NCI-H526 treated with DMSO at 0.1 percent for 48 hours (cell line): ENCODE measurements at regions not wholly inside any gene's neighbourhood (a gene's known extent, or its start where the extent isn't known, plus 50 kb on each side); places are given as distances from the start of the nearest gene placed in this dataset.
A peak's percentile ranks its signal among the peaks of the same experiment; 100 is the strongest.
"Not testable (repeated sequence)": the region's sequence is repeated elsewhere in the genome, so short reads cannot be mapped to it uniquely, and the experiment has no call there.

ENCODE experiments used
- DNase-seq: peaks from one replicate; lab custom pipeline; 2025; lab: John Stamatoyannopoulos, UW

DNA sequence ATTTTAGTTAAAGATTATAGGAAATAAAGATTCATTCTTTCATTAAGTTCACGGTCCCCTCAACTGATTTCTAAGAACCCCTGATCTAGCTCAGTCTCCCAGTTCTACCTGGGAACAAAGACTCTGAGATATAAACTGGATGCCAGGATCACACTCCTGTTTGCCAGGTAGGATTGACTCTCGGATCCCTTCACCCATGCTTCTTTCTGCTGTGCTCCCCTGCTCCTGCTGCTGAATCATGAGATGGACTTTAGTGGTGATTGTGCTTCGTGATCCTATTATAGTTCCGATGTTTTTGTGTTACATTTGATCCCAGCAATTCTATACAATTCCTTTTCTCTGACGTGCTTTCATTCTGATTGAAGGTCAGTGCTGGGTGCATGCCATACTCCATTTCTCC lies 733.1 kb upstream of the TPTE start:
- not testable (repeated sequence) for DNase-seq

DNA sequence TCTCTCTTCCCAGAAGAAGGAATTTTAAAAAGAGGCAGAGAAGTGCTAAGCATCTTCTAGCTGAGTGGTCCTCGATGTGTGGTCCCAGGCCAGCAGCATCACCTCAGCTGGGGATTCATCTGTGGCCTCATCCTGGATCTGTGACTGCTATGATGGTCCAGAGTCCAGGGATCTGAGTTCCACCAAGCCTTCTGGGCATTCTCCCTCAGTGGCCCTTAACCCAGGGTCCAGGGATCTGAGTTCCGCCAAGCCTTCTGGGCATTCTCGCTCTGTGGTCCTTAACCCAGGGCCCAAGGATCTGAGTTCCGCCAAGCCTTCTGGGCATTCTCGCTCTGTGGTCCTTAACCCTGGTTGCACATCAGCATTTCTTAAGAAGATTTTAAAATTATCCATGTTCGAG lies 731.0 kb upstream of the TPTE start:
- DNase-seq, result not testable (repeated sequence)

GRCh38 chr21:9791453-9791852 lies 729.9 kb upstream of the TPTE start:
- not testable (repeated sequence) for DNase-seq

- not testable (repeated sequence) for DNase-seq
Observed at GRCh38 chr21:9795291-9795690, 726.1 kb upstream of the TPTE start.

DNA sequence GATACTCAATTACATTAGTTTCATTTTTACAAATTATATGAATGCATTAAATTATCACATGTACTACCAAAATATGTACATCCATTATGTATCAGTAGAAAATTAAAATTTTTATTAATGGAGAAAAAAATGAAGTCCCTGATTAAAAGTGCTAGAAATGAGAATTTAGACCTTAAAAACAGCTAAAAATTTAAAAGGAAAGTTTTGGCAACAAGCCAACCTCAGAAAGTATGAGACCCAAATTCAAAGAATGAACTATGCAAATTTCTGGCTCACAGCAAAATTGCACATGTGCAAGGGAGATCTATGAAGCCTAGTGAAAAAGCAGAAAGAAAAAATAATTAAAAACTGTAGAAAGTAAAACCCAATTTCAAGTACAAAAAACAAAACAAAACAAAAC lies 725.1 kb upstream of the TPTE start:
- DNase-seq, result not testable (repeated sequence)

DNA sequence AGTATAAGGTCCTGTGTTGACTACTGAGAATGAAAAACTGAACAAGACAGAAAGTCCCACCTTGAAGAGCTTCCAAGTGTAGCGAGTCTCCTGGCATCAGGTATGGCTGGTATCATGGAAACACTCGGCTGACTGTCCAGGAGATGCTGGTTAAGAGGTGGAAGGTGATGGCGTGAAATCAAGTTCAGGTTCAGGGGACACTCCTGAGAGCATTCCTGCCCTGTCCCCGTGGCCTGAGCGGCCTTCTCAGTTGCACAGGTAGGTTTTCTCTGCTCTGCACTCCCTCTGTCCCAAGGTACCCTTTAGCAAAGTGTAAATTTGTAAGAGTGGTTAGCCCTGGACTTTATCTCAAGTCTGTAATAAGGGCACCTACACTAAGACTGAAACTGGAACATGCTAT lies 713.7 kb upstream of the TPTE start:
- DNase-seq, result not testable (repeated sequence)

GRCh38 chr21:9811223-9812004 lies 710.0 kb upstream of the TPTE start:
- not testable (repeated sequence) for DNase-seq

- not testable (repeated sequence) for DNase-seq
Observed at GRCh38 chr21:9812507-9812906, 708.9 kb upstream of the TPTE start.

GRCh38 chr21:9813894-9814814 lies 707.2 kb upstream of the TPTE start:
- DNase-seq, result not testable (repeated sequence)

GRCh38 chr21:9815181-9815789 lies 706.1 kb upstream of the TPTE start:
- not testable (repeated sequence) for DNase-seq

DNA sequence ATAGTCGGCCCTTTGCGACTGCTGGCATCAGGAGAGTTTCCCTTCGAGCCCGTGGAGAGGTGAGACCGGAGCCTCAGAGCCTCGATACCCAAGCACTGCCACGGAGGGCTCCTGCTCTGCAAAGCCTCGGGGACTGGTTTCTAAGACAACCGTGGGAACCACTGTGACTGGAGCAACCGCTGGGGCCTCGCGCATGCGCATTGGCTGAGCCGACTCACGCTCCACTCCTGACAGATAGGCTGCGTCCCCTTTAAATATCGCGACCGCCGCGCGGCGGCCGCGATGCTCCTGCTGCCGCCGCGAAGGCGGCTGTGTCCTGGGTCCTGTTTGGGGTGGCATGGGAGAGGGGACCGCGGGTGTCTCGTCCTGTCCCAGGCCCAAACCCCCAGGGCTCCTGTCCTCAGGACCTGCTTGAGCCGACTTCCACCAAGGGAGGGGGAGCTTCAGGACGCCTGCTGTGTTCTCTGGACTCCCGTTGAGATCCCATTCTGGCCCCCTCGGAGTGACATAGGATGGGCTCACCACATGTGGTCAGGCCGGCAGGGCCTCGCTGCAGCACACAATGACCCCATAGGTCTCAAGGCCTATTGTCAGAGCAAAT lies 704.5 kb upstream of the TPTE start:
- DNase-seq, result peak; percentile 48

- not testable (repeated sequence) for DNase-seq
Observed at GRCh38 chr21:9817841-9818441, 703.4 kb upstream of the TPTE start.

DNA sequence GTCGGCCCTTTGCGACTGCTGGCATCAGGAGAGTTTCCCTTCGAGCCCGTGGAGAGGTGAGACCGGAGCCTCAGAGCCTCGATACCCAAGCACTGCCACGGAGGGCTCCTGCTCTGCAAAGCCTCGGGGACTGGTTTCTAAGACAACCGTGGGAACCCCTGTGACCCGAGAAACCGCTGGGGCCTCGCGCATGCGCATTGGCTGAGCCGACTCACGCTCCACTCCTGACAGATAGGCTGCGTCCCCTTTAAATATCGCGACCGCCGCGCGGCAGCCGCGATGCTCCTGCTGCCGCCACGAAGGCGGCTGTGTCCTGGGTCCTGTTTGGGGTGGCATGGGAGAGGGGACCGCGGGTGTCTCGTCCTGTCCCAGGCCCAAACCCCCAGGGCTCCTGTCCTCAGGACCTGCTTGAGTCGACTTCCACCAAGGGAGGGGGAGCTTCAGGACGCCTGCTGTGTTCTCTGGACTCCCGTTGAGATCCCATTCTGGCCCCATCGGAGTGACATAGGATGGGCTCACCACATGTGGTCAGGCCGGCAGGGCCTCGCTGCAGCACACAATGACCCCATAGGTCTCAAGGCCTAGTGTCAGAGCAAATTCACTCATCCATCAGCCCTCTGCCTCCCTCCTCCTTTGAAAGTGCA lies 701.7 kb upstream of the TPTE start:
- not testable (repeated sequence) for DNase-seq

GRCh38 chr21:9820579-9820978 lies 700.8 kb upstream of the TPTE start:
- not testable (repeated sequence) for DNase-seq

DNA sequence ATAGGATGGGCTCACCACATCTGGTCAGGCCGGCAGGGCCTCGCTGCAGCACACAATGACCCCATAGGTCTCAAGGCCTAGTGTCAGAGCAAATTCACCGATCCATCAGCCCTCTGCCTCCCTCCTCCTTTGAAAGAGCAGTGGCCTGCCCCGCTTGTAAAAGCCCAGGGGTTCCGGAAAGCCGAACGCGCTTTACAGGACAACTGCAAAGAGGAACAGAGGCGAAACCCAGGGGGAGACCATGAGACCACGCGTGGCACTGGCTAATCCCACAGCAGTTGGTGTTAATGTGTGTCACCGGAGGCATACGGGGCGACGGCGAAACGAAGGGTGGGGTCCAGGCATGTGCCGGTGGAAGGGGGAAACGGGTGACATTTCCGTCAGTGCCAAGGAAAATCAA lies 699.9 kb upstream of the TPTE start:
- not testable (repeated sequence) for DNase-seq

DNA sequence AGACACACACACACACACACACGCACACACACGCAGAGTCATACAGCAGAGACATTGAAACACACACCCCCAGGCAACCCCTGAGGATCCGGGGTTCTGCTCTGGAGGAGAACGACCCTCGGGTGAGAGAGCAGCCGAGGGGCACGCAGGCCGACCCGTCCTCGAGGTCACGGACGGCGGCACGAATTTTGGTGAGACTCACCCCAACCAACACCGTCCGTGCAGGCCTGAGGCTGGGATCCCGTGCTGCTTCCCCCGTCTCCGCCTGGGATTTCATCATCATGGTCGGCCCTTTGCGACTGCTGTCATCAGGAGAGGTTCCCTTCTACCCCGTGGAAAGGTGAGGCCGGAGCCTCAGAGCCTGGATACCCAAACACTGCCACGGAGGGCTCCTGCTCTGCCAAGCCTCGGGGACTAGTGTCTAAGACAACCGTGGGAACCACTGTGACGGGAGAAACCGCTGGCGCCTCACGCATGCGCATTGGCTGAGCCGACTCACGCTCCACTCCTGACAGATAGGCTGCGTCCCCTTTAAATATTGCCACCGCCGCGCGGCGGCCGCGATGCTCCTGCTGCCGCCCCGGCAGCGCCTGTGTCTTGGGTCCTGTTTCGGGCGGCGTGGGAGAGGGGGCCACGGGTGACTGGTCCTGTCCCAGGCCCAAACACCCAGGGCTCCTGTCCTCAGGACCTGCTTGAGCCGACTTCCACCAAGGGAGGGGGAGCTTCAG lies 699.1 kb upstream of the TPTE start:
- not testable (repeated sequence) for DNase-seq

DNA sequence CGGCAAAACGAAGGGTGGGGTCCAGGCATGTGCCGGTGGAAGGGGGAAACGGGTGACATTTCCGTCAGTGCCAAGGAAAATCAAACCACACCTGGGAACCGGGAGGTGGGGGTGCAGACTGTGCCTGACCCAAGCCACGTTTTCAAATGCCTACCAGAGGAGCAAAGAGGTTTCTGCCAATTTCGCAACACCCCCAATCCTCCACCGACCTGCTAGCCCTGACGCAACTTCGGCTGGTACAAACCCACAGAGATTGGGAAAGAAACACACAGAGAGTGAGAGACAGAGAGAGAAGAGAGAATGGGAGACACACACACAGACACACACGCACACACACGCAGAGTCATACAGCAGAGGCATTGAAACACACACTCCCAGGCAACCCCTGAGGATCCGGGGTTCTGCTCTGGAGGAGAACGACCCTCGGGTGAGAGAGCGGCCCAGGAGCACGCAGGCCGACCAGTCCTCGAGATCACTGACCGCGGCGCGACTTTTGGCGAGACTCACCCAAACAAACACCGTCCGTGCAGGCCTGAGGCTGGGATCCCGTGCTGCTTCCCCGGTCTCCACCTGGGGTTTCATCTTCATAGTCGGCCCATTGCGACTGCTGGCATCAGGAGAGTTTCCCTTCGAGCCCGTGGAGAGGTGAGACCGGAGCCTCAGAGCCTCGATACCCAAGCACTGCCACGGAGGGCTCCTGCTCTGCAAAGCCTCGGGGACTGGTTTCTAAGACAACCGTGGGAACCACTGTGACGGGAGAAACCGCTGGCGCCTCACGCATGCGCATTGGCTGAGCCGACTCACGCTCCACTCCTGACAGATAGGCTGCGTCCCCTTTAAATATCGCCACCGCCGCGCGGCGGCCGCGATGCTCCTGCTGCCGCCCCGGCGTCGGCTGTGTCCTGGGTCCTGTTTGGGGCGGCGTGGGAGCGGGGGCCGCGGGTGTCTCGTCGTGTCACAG lies 697.9 kb upstream of the TPTE start:
- not testable (repeated sequence) for DNase-seq

DNA sequence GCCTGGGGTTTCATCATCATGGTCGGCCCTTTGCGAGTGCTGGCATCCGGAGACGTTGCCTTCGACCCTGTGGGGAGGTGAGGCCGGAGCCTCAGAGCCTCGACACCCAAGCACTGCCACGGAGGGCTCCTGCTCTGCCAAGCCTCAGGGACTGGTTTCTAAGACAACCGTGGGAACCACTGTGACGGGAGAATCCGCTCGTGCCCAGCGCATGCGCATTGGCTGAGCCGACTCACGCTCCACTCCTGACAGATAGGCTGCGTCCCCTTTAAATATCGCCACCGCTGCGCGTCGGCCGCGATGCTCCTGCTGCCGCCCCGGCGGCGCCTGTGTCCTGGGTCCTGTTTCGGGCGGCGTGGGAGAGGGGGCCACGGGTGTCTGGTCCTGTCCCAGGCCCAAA lies 690.6 kb upstream of the TPTE start:
- DNase-seq, result not testable (repeated sequence)

DNA sequence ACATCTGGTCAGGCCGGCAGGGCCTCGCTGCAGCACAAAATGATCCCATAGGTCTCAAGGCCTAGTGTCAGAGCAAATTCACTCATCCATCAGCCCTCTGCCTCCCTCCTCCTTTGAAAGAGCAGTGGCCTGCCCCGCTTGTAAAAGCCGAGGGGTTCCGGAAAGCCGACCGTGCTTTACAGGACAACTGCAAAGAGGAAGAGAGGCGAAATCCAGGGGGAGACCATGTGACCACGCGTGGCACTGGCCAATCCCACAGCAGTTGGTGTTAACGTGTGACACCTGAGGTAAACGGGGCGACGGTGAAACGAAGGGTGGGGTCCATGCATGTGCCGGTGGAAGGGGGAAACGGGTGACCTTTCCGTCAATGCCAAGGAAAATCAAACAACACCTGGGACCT lies 688.6 kb upstream of the TPTE start:
- DNase-seq, result not testable (repeated sequence)
